Ishikawa (cell line): ENCODE measurements at regions not wholly inside any gene's neighbourhood (a gene's known extent, or its start where the extent isn't known, plus 50 kb on each side); places are given as distances from the start of the nearest gene placed in this dataset.

ENCODE experiments used
- EP300 ChIP-seq: IDR thresholded peaks from 2 replicates; pipeline ENCODE4 v1.6.1; 2012; ENCODE audit warnings: borderline replicate concordance
- MAX ChIP-seq: IDR thresholded peaks from 2 replicates; pipeline ENCODE4 v1.6.1; 2012
- RAD21 ChIP-seq: IDR thresholded peaks from 2 replicates; pipeline ENCODE4 v1.6.1; 2012; ENCODE audit warnings: low read depth
- REST ChIP-seq: IDR thresholded peaks from 2 replicates; pipeline ENCODE4 v1.6.1; 2012; ENCODE audit warnings: low read depth, mild to moderate bottlenecking
- TAF1 ChIP-seq: IDR thresholded peaks from 2 replicates; pipeline ENCODE4 v1.6.1; 2012; ENCODE audit warnings: low read depth, mild to moderate bottlenecking
- TEAD4 ChIP-seq: IDR thresholded peaks from 2 replicates; pipeline ENCODE4 v1.6.1; 2012
- USF1 ChIP-seq: IDR thresholded peaks from 2 replicates; pipeline ENCODE4 v1.6.1; 2012
- YY1 ChIP-seq: IDR thresholded peaks from 2 replicates; pipeline ENCODE4 v1.6.1; 2012; ENCODE audit warnings: low read depth

GRCh38 chrX:124215786-124216185, 116.7 kb upstream of the TEX13D start:
- TF ChIP-seq TEAD4 (no peak), MAX (no peak), YY1 (no peak), REST (no peak), USF1 (no peak), RAD21 (no peak), EP300 (no peak), TAF1 (no peak)
